ENCODE measurements at regions not wholly inside any gene's neighbourhood (a gene's known extent, or its start where the extent isn't known, plus 50 kb on each side); places are given as distances from the start of the nearest gene placed in this dataset.

GRCh38 chr7:19375976-19376375 lies 230.8 kb upstream of the FERD3L start:
- no peak for DNase-seq (ENCODE audit: low spot score)
- no peak for TF ChIP-seq CTCF (IDR thresholded peaks at IDR 0.05; ENCODE audit: borderline replicate concordance, control extremely low read depth, extremely low read depth, insufficient read depth, missing control alignments)
- in situ Hi-C loops (cut with MboI; ENCODE audit: low sequenced_read_pairs, unreplicated experiment): no loop called here

- TF ChIP-seq CTCF (IDR thresholded peaks at IDR 0.05; ENCODE audit: borderline replicate concordance, control extremely low read depth, extremely low read depth, insufficient read depth, missing control alignments): no peak
- in situ Hi-C loops (cut with MboI; ENCODE audit: low sequenced_read_pairs, unreplicated experiment): no loop called here
- no peak for DNase-seq (ENCODE audit: low spot score)
Observed at GRCh38 chr7:19373334-19373733, 228.1 kb upstream of the FERD3L start.

- no peak for TF ChIP-seq CTCF (IDR thresholded peaks at IDR 0.05; ENCODE audit: borderline replicate concordance, control extremely low read depth, extremely low read depth, insufficient read depth, missing control alignments)
- DNase-seq (ENCODE audit: low spot score): no peak
- in situ Hi-C loops (cut with MboI; ENCODE audit: low sequenced_read_pairs, unreplicated experiment): no loop called here
Observed at GRCh38 chr7:19369806-19370205, 224.6 kb upstream of the FERD3L start.

GRCh38 chr7:19369182-19369581 lies 224.0 kb upstream of the FERD3L start:
- TF ChIP-seq CTCF (IDR thresholded peaks at IDR 0.05; ENCODE audit: borderline replicate concordance, control extremely low read depth, extremely low read depth, insufficient read depth, missing control alignments): no peak
- DNase-seq (ENCODE audit: low spot score): no peak

GRCh38 chr7:19368491-19368925 lies 223.3 kb upstream of the FERD3L start:
- in situ Hi-C loops (cut with MboI; ENCODE audit: low sequenced_read_pairs, unreplicated experiment): no loop called here
- DNase-seq (ENCODE audit: low spot score): no peak
- no peak for TF ChIP-seq CTCF (IDR thresholded peaks at IDR 0.05; ENCODE audit: borderline replicate concordance, control extremely low read depth, extremely low read depth, insufficient read depth, missing control alignments)

More at GRCh38 chr7:19369182-19369581, 224.0 kb upstream of the FERD3L start:
- in situ Hi-C loops (cut with MboI; ENCODE audit: low sequenced_read_pairs, unreplicated experiment): no loop called here

- in situ Hi-C loops (cut with MboI; ENCODE audit: low sequenced_read_pairs, unreplicated experiment): no loop called here
- DNase-seq (ENCODE audit: low spot score): no peak
- no peak for TF ChIP-seq CTCF (IDR thresholded peaks at IDR 0.05; ENCODE audit: borderline replicate concordance, control extremely low read depth, extremely low read depth, insufficient read depth, missing control alignments)
Observed at GRCh38 chr7:19364950-19365349, 219.7 kb upstream of the FERD3L start.

GRCh38 chr7:19362099-19362498 lies 216.9 kb upstream of the FERD3L start:
- no peak for DNase-seq (ENCODE audit: low spot score)
- no peak for TF ChIP-seq CTCF (IDR thresholded peaks at IDR 0.05; ENCODE audit: borderline replicate concordance, control extremely low read depth, extremely low read depth, insufficient read depth, missing control alignments)
- in situ Hi-C loops (cut with MboI; ENCODE audit: low sequenced_read_pairs, unreplicated experiment): no loop called here

All from GM13976 (cell line).